HG03342 (cell line): ENCODE measurements at regions not wholly inside any gene's neighbourhood (a gene's known extent, or its start where the extent isn't known, plus 50 kb on each side); places are given as distances from the start of the nearest gene placed in this dataset.

ENCODE experiments used
- ATAC-seq: cut with Tn5 transposase; IDR thresholded peaks from one replicate; pipeline ENCODE4 v1.9.1; 2021; ENCODE audit warnings: mild to moderate bottlenecking, moderate library complexity; ENCODE audit not compliant: unreplicated experiment

GRCh38 chr22:48654492-48654891, 1173.2 kb downstream of the BRD1 start:
- no peak for ATAC-seq

- ATAC-seq = no peak
These were observed 1173.7 kb downstream of the BRD1 start for GRCh38 chr22:48653929-48654328.

GRCh38 chr22:48653306-48653705, 1174.4 kb downstream of the BRD1 start:
- ATAC-seq = no peak

GRCh38 chr22:48652796-48653195, 1174.9 kb downstream of the BRD1 start:
- ATAC-seq = no peak

- ATAC-seq = no peak
These were observed 1175.6 kb downstream of the BRD1 start for GRCh38 chr22:48651981-48652538.

GRCh38 chr22:48651036-48651890, 1176.4 kb downstream of the BRD1 start:
- ATAC-seq = no peak

- ATAC-seq = no peak
These were observed 1177.2 kb downstream of the BRD1 start for GRCh38 chr22:48650323-48651035.

- no peak for ATAC-seq
These were observed 1178.2 kb downstream of the BRD1 start for GRCh38 chr22:48649466-48649865.

- ATAC-seq = no peak
These were observed 1178.6 kb downstream of the BRD1 start for GRCh38 chr22:48649031-48649430.

- no peak for ATAC-seq
These were observed 1179.8 kb downstream of the BRD1 start for GRCh38 chr22:48647606-48648515.

GRCh38 chr22:48647051-48647450, 1180.6 kb downstream of the BRD1 start:
- ATAC-seq = no peak

- no peak for ATAC-seq
These were observed 1181.3 kb downstream of the BRD1 start for GRCh38 chr22:48646216-48646925.

GRCh38 chr22:48645766-48646165, 1181.9 kb downstream of the BRD1 start:
- ATAC-seq = no peak

- no peak for ATAC-seq
These were observed 1182.7 kb downstream of the BRD1 start for GRCh38 chr22:48644997-48645396.

- ATAC-seq = no peak
These were observed 1183.6 kb downstream of the BRD1 start for GRCh38 chr22:48644108-48644507.

- no peak for ATAC-seq
These were observed 1184.5 kb downstream of the BRD1 start for GRCh38 chr22:48643066-48643731.

GRCh38 chr22:48642550-48642949, 1185.1 kb downstream of the BRD1 start:
- ATAC-seq = no peak

- ATAC-seq = no peak
These were observed 1185.7 kb downstream of the BRD1 start for GRCh38 chr22:48641906-48642475.
